ENCODE measurements at regions not wholly inside any gene's neighbourhood (a gene's known extent, or its start where the extent isn't known, plus 50 kb on each side); places are given as distances from the start of the nearest gene placed in this dataset.

DNA sequence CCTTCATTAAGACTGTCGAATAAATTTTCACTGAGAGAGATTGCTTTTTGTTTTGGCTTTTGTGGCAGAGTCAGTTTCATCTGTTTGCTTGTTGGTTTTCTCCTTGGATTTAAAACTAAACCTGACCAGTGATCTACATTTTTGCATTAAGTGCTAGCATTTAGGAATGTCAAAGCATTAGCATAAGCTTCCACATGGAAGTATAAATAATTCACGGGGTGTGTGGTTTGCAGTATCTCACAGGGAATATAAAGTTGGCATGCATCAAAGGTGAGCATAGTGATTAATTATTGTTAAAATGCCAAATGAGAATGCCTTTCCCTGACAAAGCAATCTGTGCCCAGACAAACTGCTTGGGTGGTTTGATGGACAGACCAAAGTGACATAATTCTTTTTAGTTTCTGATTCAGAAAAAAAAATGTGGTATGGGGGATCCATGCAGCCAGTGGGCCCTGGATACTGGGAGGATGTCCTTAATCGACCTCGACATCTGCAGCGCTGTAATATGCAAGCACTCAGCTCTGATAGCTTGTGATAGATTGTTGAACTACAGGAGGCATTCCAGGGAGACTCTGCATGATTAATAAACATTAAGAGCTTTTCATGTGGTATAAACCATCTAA, 339.3 kb upstream of the POM121L12 start:
- DNase-seq (ENCODE audit: low read depth): no peak

DNA sequence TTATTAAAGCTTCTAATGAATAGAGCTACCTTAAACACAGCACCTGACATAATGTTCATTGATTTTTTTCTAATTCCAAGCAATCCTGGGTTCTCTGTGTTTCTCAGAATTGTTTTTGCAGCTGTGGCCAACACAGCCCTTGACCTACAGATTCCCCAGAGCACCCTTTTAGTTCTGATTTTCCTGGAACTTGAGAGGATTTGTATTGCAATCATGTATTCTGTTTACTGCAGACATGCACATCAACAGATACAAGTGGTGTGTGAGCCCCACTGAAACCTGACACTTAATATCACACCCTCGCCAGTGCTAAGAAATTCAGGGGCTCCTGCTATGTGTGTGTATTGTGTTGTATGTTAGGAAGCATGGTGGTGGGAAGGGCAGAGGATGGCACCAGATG, 344.2 kb upstream of the POM121L12 start:
- no peak for DNase-seq (ENCODE audit: low read depth)

DNA sequence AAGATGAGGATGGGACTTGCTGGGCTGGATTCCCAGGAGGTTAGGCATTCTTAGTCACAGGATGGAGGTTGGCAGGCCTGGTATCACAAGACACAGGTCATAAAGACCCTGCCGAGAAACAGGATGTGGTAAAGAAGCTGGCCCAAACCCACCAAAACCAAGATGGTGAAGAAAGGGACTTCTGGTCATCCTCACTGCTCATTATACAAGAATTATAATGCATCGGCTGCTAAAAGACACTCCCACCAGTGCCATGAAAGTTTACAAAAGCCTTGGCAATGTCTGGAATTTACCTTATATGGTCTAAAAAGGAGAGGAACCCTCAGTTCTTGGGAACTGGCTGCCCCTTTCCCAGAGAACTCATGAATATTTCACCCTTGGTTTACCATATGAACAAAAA, 345.5 kb upstream of the POM121L12 start:
- DNase-seq (ENCODE audit: low read depth): no peak

DNA sequence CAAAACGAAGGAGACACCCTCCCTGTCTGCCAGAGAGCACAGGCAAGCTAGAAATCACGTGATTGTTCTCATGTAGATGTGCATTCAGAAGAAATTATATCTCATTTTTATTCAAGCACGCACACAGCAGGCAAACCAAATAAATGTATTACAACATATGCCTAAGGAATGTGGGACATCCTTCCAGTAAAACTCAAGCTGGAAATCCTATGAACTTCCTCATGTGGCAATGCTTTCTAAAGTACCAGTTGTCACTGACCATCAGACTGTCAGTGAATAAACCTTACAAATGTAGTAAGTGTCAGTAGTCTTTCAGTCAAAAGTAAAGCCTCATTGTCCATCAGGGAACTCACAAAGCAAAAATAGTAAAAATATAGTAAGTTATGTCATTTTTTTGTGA, 350.1 kb upstream of the POM121L12 start:
- no peak for DNase-seq (ENCODE audit: low read depth)

DNA sequence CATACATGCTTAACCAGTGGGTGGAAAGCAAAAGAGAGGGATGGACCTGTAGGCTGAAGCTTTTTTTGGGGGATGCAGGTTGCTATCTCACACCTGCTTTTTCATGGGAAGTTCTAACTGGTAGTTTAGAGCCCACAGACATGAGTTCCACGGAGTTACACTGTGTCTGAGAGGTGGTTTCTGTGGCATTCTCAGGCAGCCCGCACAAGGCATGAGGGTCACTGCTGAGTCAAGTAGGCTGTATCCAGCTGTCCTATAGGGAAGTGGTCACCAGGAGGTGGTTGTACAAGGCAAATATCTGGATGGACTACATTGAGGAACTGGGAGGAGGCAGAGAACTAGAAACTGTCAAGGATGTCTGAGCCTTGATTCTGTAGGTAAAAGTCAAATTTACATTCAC, 351.0 kb upstream of the POM121L12 start:
- DNase-seq (ENCODE audit: low read depth): no peak

DNA sequence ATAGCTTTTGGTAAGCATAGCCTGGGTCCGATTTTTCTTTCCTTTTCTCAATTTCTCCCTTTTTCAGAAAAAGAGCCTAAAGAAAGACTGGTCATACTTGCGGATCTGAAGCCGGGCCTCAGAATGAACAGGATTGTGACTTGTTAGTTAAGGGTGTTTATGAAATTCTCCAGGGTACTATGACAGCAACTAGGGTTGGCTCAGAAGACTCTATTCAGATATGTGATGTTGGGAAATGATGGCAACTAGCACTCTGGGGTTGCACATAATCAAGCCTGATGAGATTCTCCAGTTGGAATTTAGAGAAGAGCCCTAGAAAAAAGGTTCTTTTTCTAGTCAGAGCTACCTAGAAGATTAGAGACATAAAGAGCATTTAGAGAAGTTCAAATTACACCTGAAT, 352.4 kb upstream of the POM121L12 start:
- no peak for DNase-seq (ENCODE audit: low read depth)

DNA sequence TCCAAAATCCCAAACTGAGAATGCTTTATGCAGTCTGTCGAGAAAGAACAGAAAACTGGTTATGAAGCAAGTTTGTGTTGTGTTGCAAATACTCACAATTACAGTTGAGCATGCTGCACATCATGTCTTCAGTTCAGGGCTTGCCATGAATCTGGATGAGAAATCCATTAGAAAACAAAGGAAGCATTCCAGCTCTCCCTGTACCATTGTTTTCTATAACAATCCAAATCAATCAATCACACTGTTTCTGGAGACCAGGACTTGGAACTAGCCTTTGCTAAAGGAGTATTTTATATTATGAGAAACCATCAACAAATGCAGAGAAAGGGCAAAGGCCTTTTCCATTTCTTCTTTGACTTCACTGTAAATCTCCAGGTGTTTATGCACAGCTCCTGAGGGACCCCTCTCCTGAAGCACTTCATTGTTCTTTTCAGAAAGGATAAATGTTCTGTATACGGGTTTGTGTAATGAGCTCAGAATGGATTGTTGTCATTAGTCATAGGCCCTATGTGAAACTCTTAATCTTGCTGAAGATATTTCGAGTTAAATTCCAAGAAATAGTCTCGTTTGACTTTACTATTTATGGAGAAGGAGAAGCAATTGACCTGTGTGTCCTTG, 364.7 kb upstream of the POM121L12 start:
- no peak for DNase-seq (ENCODE audit: low read depth)

DNA sequence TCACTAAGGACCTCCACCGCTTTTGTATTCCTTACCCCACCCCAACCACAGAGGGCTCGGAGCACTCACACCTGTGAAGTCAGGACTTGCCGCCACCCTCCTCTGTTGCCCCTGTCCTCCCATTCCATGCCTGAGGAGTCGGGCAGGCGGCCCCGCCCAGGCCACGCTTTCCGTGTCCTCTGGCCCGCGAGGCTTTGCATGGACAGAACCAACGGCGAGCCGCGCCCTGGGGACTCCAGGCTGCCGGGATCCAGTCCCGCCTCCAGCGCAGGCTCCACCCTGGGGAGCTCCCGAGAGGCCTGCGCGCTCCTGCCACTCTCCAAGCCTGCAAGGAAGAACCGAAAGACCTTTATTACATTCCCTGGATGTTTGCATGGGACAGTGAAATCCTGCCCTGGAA, 366.4 kb upstream of the POM121L12 start:
- DNase-seq (ENCODE audit: low read depth): no peak

DNA sequence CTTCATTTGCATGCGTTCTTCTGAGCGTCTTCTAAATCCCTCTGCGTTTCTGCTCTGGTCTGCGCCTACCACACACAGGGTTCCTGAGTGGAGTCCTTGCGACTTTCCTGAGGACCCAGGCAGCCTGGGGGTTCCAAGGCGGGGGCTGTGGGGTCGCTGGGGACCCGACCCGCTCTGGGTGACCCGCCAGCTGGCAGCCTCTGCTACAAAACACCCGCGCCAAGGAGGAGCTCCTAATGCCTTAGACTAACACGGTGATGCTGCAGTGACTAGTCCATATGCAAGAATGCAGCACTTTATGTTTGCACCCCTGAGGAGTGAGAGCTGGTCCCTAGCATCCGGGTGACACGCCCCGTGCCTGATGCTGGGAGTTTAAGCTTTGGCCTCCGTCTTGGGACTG, 367.0 kb upstream of the POM121L12 start:
- no peak for DNase-seq (ENCODE audit: low read depth)

DNA sequence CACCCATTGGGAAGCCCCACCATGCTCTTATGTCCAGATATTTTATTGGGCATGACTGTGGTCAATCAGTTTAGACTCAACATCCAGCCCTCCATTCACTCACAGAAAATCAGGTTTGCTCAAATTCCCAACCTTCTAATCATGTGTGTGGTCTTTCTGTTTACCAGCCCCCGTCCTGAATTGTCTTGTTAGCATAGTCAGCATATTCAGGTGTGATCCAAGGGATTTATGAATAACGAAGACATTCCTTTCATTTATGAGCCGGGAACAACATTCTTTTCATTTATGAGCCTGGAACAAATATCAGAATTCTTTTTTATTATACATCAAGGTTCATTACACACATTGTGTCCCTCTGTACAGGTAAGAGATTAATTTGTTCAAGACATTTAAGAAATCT, 376.3 kb upstream of the POM121L12 start:
- no peak for DNase-seq (ENCODE audit: low read depth)

DNA sequence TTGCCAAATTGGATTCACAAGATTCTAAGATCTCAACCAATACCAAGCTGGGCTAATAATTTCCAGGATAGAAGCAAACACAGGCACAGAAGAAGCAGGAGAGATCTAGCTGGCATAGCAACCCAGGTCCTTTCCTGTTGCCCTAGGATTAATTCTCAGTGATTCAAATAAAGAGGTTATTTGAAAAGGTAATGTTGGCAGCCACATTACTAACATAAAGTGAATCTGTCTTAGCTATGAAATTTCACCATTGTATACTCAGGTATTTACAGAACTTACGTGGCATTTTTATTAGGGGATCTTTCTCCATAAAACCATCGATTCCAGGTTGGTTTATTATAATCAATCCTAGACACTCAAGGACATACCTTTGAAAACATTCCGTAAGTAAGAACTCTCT, 379.3 kb upstream of the POM121L12 start:
- no peak for DNase-seq (ENCODE audit: low read depth)

DNA sequence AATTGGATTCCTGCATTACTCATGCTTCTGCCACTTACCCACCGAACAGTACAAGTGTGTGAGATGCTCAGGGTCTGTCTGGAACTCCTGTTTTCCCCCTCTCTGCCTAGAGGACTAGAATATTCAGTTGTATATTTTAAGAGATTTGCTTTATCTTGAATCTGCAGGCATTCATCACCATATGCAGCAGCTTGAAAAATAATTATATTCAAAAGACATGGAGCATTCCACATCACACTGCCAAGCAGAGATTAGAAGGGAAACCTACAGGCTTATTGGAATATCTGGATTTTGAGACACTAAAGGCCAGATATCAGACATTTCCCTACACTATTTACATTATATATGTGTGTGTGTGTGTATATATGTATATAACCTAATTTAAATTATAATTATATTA, 382.8 kb upstream of the POM121L12 start:
- no peak for DNase-seq (ENCODE audit: low read depth)

DNA sequence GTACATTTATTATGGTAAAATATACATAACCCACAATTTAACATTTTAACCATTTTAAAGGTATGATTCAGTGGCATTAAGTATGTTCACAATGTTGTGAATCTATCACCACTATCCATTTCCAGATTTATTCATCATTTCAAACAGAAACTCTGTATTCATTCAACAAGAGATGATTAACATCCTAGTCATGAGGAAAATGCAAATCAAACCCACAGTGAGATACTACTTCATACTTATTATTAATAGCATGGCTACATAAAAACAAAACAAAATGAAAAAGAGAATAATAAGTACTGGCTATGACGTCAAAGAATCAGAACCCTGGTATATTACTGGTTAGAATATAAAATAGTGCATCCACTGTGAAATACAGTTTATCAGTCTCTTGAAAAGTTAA, 386.6 kb upstream of the POM121L12 start:
- DNase-seq (ENCODE audit: low read depth): peak; percentile 32

DNA sequence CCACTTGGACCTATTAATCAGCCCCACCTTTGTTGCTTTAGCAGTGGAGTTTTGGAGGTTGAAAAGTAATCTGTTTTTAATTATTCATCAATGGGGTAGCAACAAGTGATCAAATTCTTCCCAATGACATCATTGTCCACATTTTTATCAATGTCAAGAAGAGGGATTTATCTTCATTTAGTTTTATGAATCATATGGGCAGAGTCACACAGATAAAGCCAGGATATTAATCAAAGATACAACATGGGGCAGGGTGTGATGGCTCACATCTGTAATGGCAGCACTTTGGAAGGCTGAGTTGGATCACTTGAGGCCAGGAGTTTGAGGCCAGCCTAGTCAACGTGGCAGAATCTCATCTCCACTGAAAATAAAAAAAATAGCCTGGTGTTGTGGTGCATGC, 388.4 kb upstream of the POM121L12 start:
- no peak for DNase-seq (ENCODE audit: low read depth)

DNA sequence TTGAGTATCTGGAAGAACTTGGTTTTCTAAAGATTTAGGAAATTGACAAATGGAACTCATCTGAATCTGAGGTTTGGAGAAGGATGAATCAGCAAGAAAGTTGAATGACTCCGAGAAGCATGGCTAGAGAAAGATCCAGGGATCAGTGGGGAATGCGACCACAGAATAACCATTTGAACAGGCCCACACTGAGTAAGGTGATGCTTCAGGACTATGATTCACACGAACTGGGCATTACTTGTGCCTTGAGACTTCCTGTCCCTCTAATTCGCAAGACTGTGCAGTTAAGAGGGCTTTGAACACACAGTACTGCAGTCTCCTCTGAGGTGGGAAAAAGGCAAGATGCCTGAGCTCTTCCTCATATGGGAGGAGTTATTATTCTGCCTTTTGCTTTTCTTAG, 395.5 kb upstream of the POM121L12 start:
- peak; percentile 77 for DNase-seq (ENCODE audit: low read depth)

DNA sequence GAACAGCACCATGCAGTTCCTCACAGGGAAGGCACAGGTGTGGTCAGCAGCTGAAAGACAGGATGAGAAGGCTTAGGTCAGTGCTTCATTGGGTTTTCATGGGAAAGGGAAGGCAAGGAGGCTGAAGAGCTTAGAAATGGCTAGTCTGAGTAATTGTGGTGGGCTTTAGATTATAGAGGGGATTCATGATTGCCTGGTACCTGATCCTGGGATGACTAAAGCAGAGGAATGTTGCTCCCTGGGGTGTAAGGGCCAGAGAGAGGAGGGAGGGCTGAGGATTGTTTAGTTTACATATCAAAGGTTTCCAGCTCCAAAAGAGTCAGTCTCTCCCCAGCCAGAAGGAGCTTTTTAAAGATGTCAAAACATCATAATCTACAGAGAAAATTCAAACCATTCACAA, 396.3 kb upstream of the POM121L12 start:
- no peak for DNase-seq (ENCODE audit: low read depth)

DNA sequence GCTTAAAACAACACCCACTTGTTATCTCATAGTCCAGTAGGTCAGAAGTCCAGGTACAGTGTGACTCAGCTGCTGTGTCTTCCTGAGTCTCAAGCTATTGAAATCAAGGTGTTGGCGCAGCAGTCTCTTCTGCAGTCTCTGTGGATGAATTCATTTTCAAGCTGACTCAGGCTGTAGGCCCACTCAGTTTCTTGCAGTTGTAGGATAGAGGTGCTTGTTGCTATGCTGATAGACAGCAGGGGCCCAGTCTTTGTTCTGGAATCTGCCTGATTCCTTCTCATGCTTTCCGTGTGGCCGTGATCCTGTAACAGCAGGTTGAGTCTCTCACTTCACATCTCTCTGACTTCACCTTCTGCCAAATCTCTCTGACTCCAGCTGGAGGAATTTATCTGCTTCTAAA, 400.4 kb upstream of the POM121L12 start:
- DNase-seq (ENCODE audit: low read depth): no peak

DNA sequence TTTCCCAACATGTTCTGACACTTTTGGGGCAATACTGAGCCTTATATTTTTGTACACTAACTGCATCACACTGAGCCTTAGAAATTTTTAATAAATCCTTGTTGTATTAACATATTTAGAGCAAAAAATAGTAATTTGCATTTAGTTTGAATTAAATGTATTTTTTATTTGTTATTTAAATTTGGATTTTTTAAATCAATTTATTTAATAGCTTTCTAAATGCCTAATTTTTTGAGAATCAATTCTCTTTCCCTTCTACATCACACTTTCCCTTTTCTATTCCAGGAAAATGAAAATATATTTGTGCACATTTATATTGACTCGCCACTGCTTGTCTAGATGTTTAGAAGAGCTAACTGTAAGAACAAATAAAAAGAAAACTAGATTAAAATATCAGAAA, 414.6 kb upstream of the POM121L12 start:
- DNase-seq (ENCODE audit: low read depth): no peak

DNA sequence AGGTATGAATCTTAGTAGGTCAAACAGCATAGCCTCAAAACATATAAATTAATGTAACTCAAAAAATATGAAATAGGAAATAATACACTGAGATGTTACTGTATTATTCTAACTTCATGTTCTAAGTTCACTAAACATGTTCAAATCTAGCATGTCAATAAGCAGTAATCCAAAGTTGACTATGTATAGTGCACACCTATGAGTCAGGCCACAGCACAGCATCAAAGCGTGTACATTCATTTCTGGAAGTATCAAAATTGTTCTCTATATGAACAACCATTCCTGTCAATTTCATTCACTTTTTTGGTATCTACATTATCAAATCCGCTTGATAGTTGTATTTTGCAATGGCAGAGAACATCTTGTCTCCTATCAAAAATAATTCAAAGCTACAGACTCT, 418.9 kb upstream of the POM121L12 start:
- DNase-seq (ENCODE audit: low read depth): no peak

DNA sequence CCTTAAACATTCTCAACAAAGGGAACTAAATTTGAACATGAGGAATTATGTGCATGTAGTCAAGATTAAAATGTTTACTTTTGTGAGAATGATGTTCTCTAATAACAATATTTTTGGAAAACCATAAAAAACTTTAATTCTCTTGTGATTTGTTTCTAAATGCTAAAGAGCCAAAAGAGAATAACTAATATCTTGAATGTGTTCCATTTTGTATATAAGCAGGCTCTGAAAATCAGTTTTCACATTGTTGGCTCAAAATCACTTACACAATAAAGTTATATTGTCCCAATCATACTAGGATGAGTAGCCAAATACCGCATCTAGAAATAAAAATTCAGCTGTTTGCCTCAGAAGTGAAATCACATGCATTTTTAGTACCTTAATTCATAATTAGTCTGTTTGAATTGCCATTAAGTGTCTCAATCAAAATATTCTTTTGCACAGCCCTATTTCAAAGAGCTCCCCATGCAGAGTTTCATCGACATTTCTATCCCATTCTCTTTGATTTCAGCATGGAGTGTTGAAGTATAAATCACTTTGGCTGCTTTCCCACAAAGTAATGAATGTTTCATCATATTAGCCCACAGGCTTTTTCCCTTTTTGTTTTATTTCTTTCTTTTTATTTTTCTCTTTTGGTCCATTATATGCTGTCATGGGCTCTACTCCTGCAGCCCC, 420.3 kb upstream of the POM121L12 start:
- DNase-seq (ENCODE audit: low read depth): no peak

DNA sequence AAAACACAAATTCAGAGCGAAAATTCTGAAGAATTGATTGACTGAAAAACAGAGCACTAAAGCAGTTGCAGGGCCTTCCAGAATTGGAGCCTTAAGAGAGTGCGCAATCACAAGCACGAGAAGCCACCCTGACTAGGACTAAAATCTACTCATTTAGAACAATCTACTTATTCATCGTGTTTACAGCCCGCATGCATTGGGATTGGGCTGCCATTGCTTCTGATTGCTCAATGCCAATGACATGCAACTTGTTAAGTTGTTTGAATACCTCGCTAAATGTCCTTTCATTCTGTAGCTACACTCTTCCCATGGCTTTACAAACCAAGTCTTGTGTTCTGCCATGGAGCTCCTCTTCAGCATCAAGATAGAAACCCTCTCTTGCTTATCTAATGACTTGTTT, 425.9 kb upstream of the POM121L12 start:
- DNase-seq (ENCODE audit: low read depth): no peak

DNA sequence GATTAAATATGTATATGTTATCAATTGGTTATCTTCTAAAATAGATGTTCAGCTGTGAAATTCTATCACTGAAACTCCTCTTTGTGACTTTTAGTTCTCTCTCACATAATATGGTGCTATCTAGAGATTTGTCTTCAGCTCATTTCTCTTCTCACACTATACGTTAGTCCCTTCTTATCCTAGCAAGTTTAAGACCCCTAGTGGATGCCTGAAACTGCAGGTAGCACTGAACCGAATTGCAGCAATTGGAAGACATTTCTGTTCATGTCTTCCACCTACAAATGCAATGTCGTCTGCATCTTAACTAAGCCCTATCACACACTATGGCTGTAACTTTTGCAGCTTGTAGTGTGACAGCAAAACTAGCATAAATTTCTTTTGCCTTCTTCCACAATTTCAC, 442.7 kb upstream of the POM121L12 start:
- no peak for DNase-seq (ENCODE audit: low read depth)

DNA sequence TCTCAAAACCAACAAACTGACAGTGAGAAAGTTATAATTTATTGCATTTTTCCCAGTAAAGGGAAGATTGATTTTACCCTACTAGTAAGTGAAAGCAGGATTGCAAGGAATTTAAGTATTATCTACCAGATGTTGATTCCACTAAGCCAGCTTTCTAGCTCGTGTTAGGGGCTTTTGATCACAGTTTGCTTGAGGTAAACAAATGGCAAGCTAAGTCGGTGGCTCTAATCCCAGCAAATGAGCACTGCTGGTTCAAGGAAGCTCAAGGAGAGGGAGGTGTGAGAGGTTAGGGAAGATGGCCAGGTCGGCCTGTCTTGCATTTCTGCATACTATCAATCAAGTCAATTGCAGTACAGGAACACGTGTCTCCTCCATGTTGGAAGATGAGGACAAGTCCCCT, 448.7 kb upstream of the POM121L12 start:
- no peak for DNase-seq (ENCODE audit: low read depth)

DNA sequence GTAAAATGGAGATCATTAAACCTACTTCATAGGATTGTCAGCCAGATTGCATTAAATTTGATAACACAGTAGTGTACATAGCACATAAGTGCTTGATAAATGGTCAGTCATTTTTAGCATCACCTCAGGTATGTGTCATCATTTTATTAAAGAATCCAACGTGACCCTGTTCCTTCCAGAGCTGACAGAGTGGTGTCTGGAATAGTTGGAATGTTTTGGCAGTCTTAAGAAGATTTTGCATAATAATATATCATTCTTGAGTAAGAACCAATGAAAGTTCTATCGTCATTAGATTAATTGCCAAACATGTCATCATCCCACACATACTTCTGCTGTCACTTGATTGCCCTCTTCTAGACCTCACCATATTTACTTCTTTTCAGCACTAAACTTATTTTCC, 451.4 kb upstream of the POM121L12 start:
- no peak for DNase-seq (ENCODE audit: low read depth)

Measured in non-pigmented ciliary epithelial cell (primary cell).